NCI-H2029 (cell line): ENCODE measurements at regions not wholly inside any gene's neighbourhood (a gene's known extent, or its start where the extent isn't known, plus 50 kb on each side); places are given as distances from the start of the nearest gene placed in this dataset.

Experiments used
- DNase-seq: peaks from one replicate; lab custom pipeline; 2025; lab: John Stamatoyannopoulos, UW

DNA sequence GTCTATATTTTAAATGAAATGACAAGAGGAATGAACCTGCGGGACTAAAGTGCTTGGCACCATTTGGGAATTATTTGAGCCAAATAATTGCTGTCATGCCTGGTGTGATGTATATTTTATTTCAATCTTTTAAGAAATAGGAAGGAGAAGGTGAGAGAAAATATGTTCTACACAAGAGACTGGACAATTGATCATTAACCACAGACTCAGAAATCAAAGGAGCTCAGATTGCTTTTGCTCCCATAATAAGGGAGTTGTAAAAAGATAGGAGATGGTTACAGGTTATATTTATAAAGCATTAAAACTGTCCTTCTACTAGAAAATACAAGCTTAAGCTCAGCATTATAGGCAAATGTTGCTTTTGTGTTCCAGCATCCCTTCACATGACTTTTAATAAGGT, 515.2 kb upstream of the SULF2 start:
- no peak for DNase-seq

DNA sequence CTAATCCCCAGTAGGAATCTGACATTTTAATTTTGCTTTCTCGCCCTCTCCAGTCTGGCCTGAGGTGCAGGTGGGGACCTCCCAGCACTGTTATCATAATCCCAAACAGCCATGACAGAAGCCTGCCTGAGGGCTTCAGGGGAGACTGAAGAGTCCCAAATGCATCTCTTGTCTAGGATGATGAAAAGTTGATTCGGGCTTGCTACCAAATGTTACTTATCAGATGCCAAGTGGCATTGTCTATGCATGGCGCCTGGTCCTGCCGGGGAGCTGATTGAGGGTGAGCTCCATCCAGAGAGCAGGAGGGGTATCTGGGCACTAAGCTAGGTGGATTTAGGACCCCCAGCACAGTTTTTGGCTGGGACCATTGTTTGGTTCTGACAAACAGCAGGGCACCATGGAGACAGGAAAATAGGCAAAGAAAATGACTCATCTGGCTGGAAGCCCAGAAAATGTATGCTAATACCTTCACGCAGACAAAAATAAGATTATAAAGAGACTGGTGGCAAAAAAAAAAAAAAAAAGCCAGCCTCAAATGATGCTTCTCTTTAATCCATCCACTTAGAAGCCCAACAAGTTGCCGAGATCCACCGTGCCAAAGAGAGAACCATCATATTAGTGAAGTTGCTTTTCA, 513.7 kb upstream of the SULF2 start:
- DNase-seq: peak; percentile 77

- no peak for DNase-seq
Measured at GRCh38 chr20:48298433-48298832, 513.2 kb upstream of the SULF2 start.

DNA sequence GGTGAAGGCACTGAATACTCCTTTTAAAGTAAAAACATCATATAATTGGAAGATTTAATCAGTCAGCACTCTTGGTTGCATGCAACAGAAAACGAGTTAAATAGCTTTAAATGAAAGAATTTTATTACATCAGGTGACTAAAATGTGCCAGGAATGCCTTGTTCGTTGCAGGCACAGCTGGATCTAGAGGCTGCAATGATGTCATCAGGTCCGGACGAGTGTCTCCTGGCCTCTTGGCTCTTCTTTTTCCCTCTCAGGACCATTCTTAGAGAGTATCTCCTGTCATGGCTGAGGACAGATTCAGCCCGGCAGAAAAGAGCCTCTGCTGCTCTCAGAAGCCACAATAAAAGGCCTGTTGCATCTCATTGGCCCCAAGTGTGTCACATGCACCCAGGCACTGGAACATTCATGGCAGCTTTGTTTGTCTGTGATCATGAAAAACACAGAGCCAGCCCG, 510.7 kb upstream of the SULF2 start:
- peak; percentile 23 for DNase-seq

GRCh38 chr20:48295445-48295903, 510.2 kb upstream of the SULF2 start:
- DNase-seq: no peak

DNA sequence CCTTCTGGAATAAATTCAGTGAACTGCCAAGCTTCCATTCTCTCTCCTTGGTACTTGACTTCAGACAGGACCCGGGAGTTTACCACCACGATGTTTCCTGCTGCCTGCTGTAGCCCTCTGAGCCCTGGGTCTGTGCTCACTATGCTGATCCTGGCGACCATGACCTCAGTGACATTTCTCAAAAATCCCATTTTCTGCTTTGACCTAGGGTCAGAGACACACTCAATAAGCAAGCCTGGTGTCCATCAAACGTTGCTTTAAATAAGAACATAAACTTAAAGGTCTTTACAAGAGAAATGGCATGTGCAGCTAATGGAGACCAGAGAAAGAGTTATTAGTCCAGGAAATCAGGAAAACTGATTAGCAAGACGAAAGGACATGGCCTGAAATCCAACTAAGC, 509.7 kb upstream of the SULF2 start:
- DNase-seq: no peak

GRCh38 chr20:48294196-48294595, 508.9 kb upstream of the SULF2 start:
- no peak for DNase-seq

- DNase-seq: no peak
Measured at GRCh38 chr20:48293671-48294070, 508.4 kb upstream of the SULF2 start.

- no peak for DNase-seq
Measured at GRCh38 chr20:48292806-48293205, 507.5 kb upstream of the SULF2 start.

- DNase-seq: no peak
Measured at GRCh38 chr20:48291896-48292295, 506.6 kb upstream of the SULF2 start.

DNA sequence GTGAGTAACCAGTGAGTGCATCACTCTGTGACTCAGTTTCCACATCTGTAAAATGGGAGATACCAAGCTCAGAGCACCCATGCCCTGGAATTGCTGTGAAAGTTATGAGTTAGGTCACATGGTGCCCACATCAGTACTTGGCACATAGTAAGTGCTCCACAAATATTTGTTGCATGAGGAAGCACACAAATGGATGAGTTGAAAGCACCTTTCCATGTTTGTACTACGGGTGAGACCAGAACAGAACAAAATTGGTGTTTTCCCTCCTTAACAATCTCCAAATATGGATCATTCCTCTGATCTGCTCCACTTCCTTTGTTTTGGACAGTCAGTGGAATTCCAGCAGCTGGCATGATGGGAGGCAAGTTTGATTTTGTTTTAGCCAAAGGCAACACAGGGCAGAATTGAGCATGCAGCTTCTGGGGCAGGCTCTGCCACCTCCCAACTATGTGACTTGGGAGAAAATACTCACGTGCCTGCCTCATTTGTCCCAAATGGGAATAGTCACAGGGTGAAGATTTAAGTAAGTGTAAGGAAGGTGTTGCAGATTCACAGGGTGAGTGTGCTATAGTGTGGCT, 503.7 kb upstream of the SULF2 start:
- DNase-seq: no peak

- DNase-seq: no peak
Measured at GRCh38 chr20:48287552-48288170, 502.4 kb upstream of the SULF2 start.

GRCh38 chr20:48287021-48287494, 501.8 kb upstream of the SULF2 start:
- DNase-seq: no peak

GRCh38 chr20:48286601-48287000, 501.3 kb upstream of the SULF2 start:
- no peak for DNase-seq

DNA sequence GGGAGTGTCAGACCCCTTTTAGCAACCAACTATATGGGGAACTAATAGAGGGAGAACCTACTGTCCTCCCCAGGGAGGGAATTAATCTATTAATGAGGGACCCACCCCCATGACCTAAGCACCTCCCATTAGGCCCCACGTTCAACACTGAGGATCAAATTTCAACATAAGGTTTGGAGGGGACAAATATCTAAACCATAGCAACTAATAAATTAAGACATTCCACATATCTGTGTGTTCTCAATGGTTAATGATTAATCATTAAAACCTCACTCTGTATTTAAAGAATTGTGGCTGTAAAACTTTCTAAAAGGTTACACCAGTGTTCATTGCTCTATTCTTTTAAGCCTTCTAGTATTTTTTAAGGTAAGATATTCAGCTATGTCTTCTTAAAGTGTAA, 500.4 kb upstream of the SULF2 start:
- DNase-seq: no peak

DNA sequence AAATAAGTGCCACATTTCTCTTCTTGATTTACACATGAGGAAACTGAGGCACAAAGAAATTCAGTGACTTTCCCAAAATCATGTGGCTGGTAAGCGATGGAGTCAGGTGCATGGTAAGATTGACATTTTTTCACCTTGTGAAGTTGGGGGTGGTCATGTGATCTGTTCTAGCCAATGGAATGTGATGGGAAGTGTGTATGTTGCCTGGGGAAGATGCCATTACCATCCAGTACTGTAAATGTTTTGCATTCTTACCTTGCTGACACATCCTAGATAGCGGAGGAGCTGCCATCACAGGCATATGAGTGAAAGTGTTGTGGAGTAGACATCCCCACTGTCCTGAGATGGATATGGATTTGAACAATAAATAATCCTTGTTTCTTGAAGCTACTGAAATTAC, 499.6 kb upstream of the SULF2 start:
- no peak for DNase-seq

DNA sequence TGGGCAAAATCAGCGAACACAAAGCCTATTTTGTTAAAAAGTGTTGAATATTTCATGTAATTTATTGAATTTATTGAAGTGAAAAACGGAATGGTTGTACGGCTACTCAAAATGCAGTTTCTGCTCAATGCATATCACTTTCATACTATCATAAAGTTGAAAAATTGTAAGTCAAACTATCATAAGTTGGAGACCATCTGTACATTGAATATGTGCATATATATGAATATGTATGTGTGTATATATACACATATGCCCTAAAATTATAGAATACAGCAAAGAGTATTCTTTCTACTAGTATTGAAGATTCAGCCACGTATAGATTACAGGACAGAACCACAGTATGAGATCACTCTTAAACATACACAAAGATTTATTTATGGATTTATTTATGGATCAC, 499.0 kb upstream of the SULF2 start:
- DNase-seq: no peak

DNA sequence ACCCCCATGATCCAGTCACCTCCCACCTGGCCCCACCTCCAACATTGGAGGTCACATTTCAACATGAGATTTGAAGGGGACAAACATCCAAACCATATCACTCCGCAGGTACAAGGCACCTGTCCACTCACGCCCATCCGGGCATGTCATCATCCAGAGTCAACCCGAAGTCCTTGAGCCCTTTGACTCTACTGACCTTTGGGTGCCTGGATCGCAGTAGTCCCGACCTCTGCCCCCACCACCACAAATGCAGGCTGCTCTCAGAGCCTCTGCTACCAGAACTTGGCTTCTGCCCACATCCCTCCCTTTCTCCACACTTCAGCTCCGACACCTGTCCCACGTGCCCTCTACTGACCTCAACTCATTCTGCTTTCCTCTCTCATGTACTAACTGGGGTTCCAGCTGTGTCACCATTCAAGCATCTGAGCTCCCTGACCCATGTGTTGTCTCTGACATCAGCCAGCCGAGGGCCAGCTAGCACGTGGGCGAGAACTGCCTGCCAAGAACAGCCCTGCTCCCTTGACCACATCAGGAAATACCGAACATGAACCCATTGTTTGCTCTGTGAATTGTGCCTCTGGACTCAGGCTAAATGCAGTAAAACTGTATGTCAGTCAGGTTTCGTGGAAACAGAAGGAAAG, 498.3 kb upstream of the SULF2 start:
- peak; percentile 87 for DNase-seq

DNA sequence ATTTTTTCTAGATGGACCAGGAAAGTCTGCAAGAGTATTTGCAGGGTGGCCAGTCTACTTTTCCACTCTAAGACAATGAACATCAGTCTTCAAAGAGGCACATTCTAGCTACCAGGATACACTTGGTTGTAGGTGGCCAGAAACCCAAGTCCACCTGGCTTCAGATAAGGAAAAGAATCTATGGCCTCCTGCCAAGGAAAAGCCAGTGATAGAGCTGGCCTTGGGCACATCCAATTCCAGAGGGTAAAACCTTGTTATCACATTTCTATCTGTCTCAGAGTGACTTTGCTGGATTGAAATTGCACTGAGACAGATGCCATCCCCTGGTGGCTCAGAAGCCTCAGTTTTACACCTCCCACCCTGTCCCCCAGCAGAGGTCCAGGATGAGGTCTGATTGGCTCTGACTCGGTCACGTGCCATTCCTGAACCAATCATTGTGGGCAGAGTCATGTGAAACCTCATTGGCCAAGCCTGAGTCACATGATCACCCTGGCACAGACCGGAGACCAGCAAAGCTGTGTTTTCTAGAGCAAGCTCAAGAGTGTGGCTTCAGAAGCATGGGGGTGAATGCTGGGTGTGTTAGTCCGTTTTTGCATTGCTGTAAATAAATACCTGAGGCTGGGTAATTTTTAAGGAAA, 497.4 kb upstream of the SULF2 start:
- peak; percentile 21 for DNase-seq

DNA sequence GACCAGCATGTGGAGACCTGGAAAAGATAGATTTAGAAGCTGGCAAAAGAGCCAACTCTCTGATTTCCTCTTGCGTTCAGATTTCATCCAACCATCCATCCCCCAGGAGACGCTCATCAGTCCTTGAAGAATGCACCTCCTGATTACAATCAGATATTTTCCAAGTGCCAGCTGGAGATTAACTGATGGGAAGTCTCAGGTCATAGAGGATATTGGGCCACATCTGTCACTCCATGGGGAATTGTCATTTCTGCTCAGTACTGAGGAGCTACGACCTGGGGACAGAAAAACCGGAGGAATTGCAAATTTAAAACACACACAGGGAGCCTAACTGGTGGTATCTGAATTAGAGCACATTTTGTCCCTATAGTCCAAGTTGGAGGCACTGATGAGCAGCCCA, 496.2 kb upstream of the SULF2 start:
- DNase-seq: no peak

GRCh38 chr20:48278961-48279481, 493.7 kb upstream of the SULF2 start:
- DNase-seq: no peak

- no peak for DNase-seq
Measured at GRCh38 chr20:48277266-48277665, 492.0 kb upstream of the SULF2 start.
